IMR-90 (cell line): ENCODE measurements at regions not wholly inside any gene's neighbourhood (a gene's known extent, or its start where the extent isn't known, plus 50 kb on each side); places are given as distances from the start of the nearest gene placed in this dataset.

Experiments
- ATAC-seq: fragments of 200-7000 bp; cut with Tn5 transposase; 2 replicates; pipeline ENCODE4 v1.9.1; 2020; ENCODE audit warnings: low read depth, mild to moderate bottlenecking, moderate library complexity
- BruUV-seq: library from RNA; stranded (reverse); fragments of 400-500 nt; replicated peaks from 2 replicates; lab custom pipeline; 2021; lab: Mats Ljungman, UMichigan
- CTCF ChIA-PET: fragments of 300-600 bp; formaldehyde crosslinking; extraction: SDS; loops from one replicate; lab custom pipeline; 2021; ENCODE audit warnings: antibody characterized with exemption; lab: Yijun Ruan, JAX
- POLR2A ChIA-PET: fragments of 300-600 bp; sonication (Branson Sonifier 250); formaldehyde crosslinking; loops from one replicate; lab custom pipeline; 2022; ENCODE audit warnings: antibody characterized with exemption; ENCODE audit not compliant: unreplicated experiment; lab: Charles Lee
- DNase-seq: peaks from one replicate; pipeline ENCODE4 v3.0.0; 2013
- H2AFZ ChIP-seq: replicated peaks from 2 replicates; pipeline ENCODE3; 2013; ENCODE audit warnings: low read length, mild to moderate bottlenecking; ENCODE audit not compliant: poor library complexity
- H2AK5ac ChIP-seq: 2 replicates; pipeline ENCODE4 v1.6.1; 2013; ENCODE audit warnings: low read depth, low read length, inconsistent platforms
- H2AK9ac ChIP-seq: replicated peaks from 2 replicates; pipeline ENCODE3; 2013; ENCODE audit warnings: mild to moderate bottlenecking, low read depth, low read length, moderate library complexity; ENCODE audit not compliant: poor library complexity
- H2BK120ac ChIP-seq: 2 replicates; pipeline ENCODE4 v1.6.1; 2013; ENCODE audit warnings: low read depth, low read length, inconsistent platforms
- H2BK15ac ChIP-seq: 3 replicates; pipeline ENCODE4 v1.6.1; 2013; ENCODE audit warnings: low read depth, low read length, inconsistent platforms
- H2BK20ac ChIP-seq: 2 replicates; pipeline ENCODE4 v1.6.1; 2013; ENCODE audit warnings: low read depth, mild to moderate bottlenecking, inconsistent platforms, low read length, moderate library complexity
- H2BK5ac ChIP-seq: 2 replicates; pipeline ENCODE4 v1.6.1; 2013; ENCODE audit warnings: mild to moderate bottlenecking, low read depth, low read length, inconsistent platforms; ENCODE audit not compliant: poor library complexity, severe bottlenecking
- H3K14ac ChIP-seq: replicated peaks from 2 replicates; pipeline ENCODE4 v1.6.1; 2013; ENCODE audit warnings: low read depth, low read length, inconsistent platforms
- H3K18ac ChIP-seq: 2 replicates; pipeline ENCODE4 v1.6.1; 2013; ENCODE audit warnings: low read depth, low read length, control low read depth
- H3K23ac ChIP-seq: 2 replicates; pipeline ENCODE4 v1.6.1; 2013; ENCODE audit warnings: low read depth, low read length, inconsistent platforms
- H3K27ac ChIP-seq: 2 replicates; pipeline ENCODE4 v1.5.1; 2013; ENCODE audit warnings: mild to moderate bottlenecking, control low read depth, low read length; ENCODE audit not compliant: insufficient read depth
- H3K27me3 ChIP-seq: 2 replicates; pipeline ENCODE4 v1.6.1; 2013; ENCODE audit warnings: low read length; ENCODE audit not compliant: control insufficient read depth, insufficient read depth
- H3K36me3 ChIP-seq: 2 replicates; pipeline ENCODE4 v1.6.1; 2013; ENCODE audit warnings: low read length, mixed read lengths; ENCODE audit not compliant: control insufficient read depth, insufficient read depth
- H3K4ac ChIP-seq: 2 replicates; pipeline ENCODE4 v1.6.1; 2013; ENCODE audit warnings: low read depth, low read length, inconsistent platforms
- H3K4me1 ChIP-seq: 2 replicates; pipeline ENCODE4 v1.6.1; 2013; ENCODE audit warnings: low read length, mixed read lengths; ENCODE audit not compliant: control insufficient read depth, insufficient read depth
- H3K4me2 ChIP-seq: 2 replicates; pipeline ENCODE4 v1.6.1; 2013; ENCODE audit warnings: low read depth, mild to moderate bottlenecking, control low read depth, low read length, moderate library complexity
- H3K4me3 ChIP-seq: 2 replicates; pipeline ENCODE4 v1.5.1; 2013; ENCODE audit warnings: low read depth, mild to moderate bottlenecking, control low read depth, low read length, moderate library complexity; ENCODE audit not compliant: insufficient read depth
- H3K56ac ChIP-seq: 2 replicates; pipeline ENCODE4 v1.6.1; 2013; ENCODE audit warnings: low read length, inconsistent platforms; ENCODE audit not compliant: insufficient read depth; ENCODE audit errors: extremely low read depth
- H3K79me1 ChIP-seq, 2 experiments: 2 replicates each; pipeline ENCODE4 v1.6.1; 2013; ENCODE audit warnings: low read length in 2 of 2, inconsistent platforms in 1 of 2, low read depth in 1 of 2
- H3K9ac ChIP-seq: 2 replicates; pipeline ENCODE4 v1.6.1; 2013; ENCODE audit warnings: low read depth, low read length, control low read depth
- H3K9me1 ChIP-seq: 2 replicates; pipeline ENCODE4 v1.6.1; 2013; ENCODE audit warnings: low read length, inconsistent platforms; ENCODE audit not compliant: insufficient read depth
- H3K9me3 ChIP-seq: 2 replicates; pipeline ENCODE4 v1.6.1; 2013; ENCODE audit warnings: low read length; ENCODE audit not compliant: control insufficient read depth, insufficient read depth
- H4K20me1 ChIP-seq: 2 replicates; pipeline ENCODE4 v1.6.1; 2013; ENCODE audit warnings: low read length, inconsistent platforms; ENCODE audit not compliant: insufficient read depth
- H4K5ac ChIP-seq: 2 replicates; pipeline ENCODE4 v1.6.1; 2013; ENCODE audit warnings: mild to moderate bottlenecking, low read depth, low read length, control low read depth
- H4K8ac ChIP-seq, 2 experiments: 2 replicates each; pipeline ENCODE4 v1.6.1; 2013; ENCODE audit warnings: low read depth in 2 of 2, low read length in 2 of 2, control low read depth in 1 of 2, inconsistent platforms in 1 of 2
- H4K91ac ChIP-seq: 2 replicates; pipeline ENCODE4 v1.6.1; 2013; ENCODE audit warnings: low read depth, low read length, inconsistent platforms; ENCODE audit not compliant: insufficient read depth
- CTCF ChIP-seq: conservative IDR thresholded peaks from 2 replicates; pipeline ENCODE4 v1.5.1; 2012; ENCODE audit warnings: mild to moderate bottlenecking, low read depth, low read length, improper control_type of control experiment
- MAFK ChIP-seq: IDR thresholded peaks from 2 replicates; pipeline ENCODE4 v1.6.1; 2012; ENCODE audit warnings: low read depth, low read length, improper control_type of control experiment
- POLR2A ChIP-seq: IDR thresholded peaks from 2 replicates; pipeline ENCODE4 v1.6.1; 2012; ENCODE audit warnings: mild to moderate bottlenecking, low read depth, low read length
- RCOR1 ChIP-seq: IDR thresholded peaks from 2 replicates; pipeline ENCODE4 v1.6.1; 2012; ENCODE audit warnings: mild to moderate bottlenecking, low read length, improper control_type of control experiment; ENCODE audit not compliant: insufficient replicate concordance
- WGBS, 2 experiments: methylation state at CpG; one replicate each; pipeline versions ENCODE4 v1.1.5 to v1.1.7; 2013; ENCODE audit warnings: missing lambda C conversion rate in 2 of 2; ENCODE audit not compliant: insufficient read length in 1 of 2; ENCODE audit errors: extremely low coverage in 2 of 2; 5-methylcytosine and 5-hydroxymethylcytosine counted together
- dilution Hi-C: fragments of 300-500 bp; cut with HindIII; formaldehyde crosslinking; loops from one replicate; pipeline ENCODE4 v1.14.3; 2018; ENCODE audit warnings: low sequenced_read_pairs; ENCODE audit not compliant: unreplicated experiment
- in situ Hi-C: fragments of 300-500 bp; cut with MboI; formaldehyde crosslinking; loops from 3 replicates; pipeline ENCODE4 v1.14.3; 2019; ENCODE audit warnings: low sequenced_read_pairs, inconsistent platforms, mixed read lengths
- intact Hi-C: fragments of 100-400 bp; cut with micrococcal nuclease; formaldehyde crosslinking; loops from 2 replicates; pipeline ENCODE4 v1.10.0; 2022
- TF ChIP-seq, protein P1 (sequence below): fragments of 150-350 bp; IDR thresholded peaks from 2 replicates; pipeline ENCODE4 v1.6.1; 2017; ENCODE audit warnings: mild to moderate bottlenecking, antibody characterized with exemption, low read length, low read depth

DNA sequence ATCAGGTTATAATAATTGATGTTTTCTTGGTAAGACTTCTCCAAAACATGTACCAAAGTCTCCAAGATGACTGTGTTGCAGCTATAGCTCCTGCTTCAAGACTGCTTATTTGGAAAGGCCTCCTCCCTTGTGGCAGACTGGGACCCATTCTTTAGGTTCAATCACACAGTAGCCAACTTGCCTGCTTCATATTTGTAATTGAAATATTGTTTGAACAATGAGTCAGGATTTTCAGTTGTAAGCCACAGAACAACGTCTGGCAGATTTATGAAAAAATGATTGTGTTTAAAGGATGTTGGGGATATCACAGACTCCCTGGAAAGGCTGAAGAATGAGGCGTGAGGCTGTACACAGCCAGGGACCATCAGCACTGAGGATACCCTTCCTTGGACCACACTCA, 458.9 kb downstream of the MED10 start:
- H3K4ac ChIP-seq: no peak overlapping the region
- in situ Hi-C loops (no loop called here), dilution Hi-C loops (no loop called here), intact Hi-C loops (no loop called here)
- DNase-seq: no peak
- H2BK20ac ChIP-seq: no peak overlapping the region
- CTCF ChIA-PET: no interaction called here
- H3K23ac ChIP-seq: no peak overlapping the region
- H3K27me3 ChIP-seq: no peaks in the 10 kb centered on the region
- H3K27ac ChIP-seq: no peak overlapping the region
- H2AK9ac ChIP-seq: no peak overlapping the region
- H3K9ac ChIP-seq: no peak overlapping the region
- no peak overlapping the region for H2AFZ ChIP-seq
- no peak overlapping the region for H4K8ac ChIP-seq
- no peak overlapping the region for H2AK5ac ChIP-seq
- BruUV-seq: no TSS peak
- no peak overlapping the region for H2BK15ac ChIP-seq
- no peak overlapping the region for H2BK120ac ChIP-seq
- no peak overlapping the region for H4K5ac ChIP-seq
- no peak overlapping the region for H3K14ac ChIP-seq
- POLR2A ChIA-PET: no interaction called here
- no peaks in the 10 kb centered on the region for H4K20me1 ChIP-seq
- TF ChIP-seq RCOR1 (no peak), CTCF (no peak), POLR2A (no peak), MAFK (no peak)
- TF ChIP-seq, protein P1, sequence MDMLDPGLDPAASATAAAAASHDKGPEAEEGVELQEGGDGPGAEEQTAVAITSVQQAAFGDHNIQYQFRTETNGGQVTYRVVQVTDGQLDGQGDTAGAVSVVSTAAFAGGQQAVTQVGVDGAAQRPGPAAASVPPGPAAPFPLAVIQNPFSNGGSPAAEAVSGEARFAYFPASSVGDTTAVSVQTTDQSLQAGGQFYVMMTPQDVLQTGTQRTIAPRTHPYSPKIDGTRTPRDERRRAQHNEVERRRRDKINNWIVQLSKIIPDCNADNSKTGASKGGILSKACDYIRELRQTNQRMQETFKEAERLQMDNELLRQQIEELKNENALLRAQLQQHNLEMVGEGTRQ: no peak
- H3K4me3 ChIP-seq: no peak overlapping the region
- no peaks in the 10 kb centered on the region for H3K36me3 ChIP-seq
- H3K56ac ChIP-seq: no peak overlapping the region
- no peak overlapping the region for H2BK5ac ChIP-seq
- H3K9me3 ChIP-seq: peaks cover 11% of the 10 kb centered on the region
- ATAC-seq: no peak
- H4K91ac ChIP-seq: no peak overlapping the region
- H3K4me1 ChIP-seq: no peaks in the 10 kb centered on the region
- H3K4me2 ChIP-seq: no peak overlapping the region
- no peak overlapping the region for H3K18ac ChIP-seq
- no peaks in the 10 kb centered on the region for H3K79me1 ChIP-seq
- no CpG with 5 or more reads among the region's 2 CpGs for WGBS, 2 experiments
- H3K9me1 ChIP-seq: no peaks in the 10 kb centered on the region
